ENCODE measurements at regions not wholly inside any gene's neighbourhood (a gene's known extent, or its start where the extent isn't known, plus 50 kb on each side); places are given as distances from the start of the nearest gene placed in this dataset.

DNA sequence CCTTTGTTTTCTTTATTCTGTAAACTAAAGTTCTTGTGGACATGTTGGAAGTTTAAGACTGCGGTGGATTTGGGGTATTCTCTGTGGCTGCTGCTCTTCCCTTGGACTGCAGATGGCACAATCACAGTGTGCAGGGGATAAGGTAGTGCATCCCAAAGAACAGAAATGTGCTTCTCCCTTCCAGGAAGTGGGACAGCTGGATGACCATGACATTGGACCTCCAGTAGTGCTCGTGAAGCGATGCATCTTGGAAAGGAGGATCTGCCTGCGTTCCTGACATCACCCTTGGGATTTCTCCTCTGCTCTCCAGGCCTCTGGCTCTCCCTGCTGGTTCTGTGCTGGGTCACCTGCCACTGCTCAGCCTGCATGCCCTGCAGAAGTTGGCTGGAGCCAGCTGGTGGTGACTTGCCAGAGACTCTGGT is 109.9 kb downstream of the SLC4A3 start:
- DNase-seq (ENCODE audit: low spot score) = no peak
- TF ChIP-seq, protein P1, sequence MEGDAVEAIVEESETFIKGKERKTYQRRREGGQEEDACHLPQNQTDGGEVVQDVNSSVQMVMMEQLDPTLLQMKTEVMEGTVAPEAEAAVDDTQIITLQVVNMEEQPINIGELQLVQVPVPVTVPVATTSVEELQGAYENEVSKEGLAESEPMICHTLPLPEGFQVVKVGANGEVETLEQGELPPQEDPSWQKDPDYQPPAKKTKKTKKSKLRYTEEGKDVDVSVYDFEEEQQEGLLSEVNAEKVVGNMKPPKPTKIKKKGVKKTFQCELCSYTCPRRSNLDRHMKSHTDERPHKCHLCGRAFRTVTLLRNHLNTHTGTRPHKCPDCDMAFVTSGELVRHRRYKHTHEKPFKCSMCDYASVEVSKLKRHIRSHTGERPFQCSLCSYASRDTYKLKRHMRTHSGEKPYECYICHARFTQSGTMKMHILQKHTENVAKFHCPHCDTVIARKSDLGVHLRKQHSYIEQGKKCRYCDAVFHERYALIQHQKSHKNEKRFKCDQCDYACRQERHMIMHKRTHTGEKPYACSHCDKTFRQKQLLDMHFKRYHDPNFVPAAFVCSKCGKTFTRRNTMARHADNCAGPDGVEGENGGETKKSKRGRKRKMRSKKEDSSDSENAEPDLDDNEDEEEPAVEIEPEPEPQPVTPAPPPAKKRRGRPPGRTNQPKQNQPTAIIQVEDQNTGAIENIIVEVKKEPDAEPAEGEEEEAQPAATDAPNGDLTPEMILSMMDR (IDR thresholded peaks at IDR 0.05) = no peak
- Histone ChIP-seq H3K27ac (no peak overlapping the region), H3K4me3 (no peak overlapping the region)

DNA sequence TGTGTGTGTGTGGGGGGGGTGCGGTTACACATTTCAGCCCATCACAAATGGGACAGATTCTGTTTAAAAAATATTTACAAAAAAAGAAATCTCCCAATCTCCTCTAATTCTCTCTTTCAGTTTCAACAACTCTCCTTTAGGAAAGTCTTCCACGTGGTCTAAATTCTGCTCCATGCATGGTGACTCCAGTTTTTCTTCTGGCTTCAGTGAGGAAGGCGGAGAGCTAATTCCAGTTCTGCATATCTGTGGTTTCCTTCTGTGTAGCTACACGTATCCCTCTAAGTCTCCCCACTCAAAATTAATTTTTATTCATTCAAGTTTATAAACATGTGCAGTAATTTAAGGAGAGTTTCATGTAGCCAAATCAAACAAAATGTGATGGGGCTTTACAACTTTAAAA is 111.6 kb downstream of the SLC4A3 start:
- DNase-seq (ENCODE audit: low spot score) = no peak

DNA sequence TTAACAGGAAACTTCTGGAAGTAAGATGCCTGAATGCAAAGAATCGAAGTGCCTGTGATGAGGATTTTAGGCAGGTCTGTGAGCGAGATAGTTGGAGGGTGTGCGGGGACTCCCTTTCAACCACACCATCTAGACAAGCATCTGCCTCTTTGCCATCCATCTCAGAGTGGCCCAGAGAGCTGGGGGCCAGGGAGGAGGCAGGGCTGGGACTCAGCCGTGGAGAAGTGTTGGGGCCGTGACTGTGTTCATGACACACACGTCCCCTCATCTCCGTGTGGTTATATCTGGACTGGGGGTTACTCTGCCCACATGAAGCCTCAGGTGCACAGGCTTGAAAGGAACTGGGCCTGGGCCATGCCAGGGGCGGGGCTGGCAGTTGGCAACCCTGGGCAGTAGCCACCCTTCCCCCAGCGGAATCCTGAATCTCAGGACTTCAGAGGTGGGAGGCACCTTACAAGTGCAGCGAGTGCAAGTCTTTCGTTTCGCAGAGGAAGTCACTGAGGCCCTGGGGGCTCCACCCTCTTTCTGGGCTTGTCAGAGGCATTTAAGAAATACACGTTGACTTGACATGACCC is 112.5 kb downstream of the SLC4A3 start:
- Histone ChIP-seq H3K4me3 (no peak overlapping the region), H3K27ac (no peak overlapping the region)
- TF ChIP-seq, protein P1 (IDR thresholded peaks at IDR 0.05) = no peak
- DNase-seq (ENCODE audit: low spot score) = no peak

More for the DNA sequence above, 111.6 kb downstream of the SLC4A3 start:
- Histone ChIP-seq H3K4me3 (no peak overlapping the region), H3K27ac (no peak overlapping the region)
- TF ChIP-seq, protein P1 (IDR thresholded peaks at IDR 0.05) = no peak

DNA sequence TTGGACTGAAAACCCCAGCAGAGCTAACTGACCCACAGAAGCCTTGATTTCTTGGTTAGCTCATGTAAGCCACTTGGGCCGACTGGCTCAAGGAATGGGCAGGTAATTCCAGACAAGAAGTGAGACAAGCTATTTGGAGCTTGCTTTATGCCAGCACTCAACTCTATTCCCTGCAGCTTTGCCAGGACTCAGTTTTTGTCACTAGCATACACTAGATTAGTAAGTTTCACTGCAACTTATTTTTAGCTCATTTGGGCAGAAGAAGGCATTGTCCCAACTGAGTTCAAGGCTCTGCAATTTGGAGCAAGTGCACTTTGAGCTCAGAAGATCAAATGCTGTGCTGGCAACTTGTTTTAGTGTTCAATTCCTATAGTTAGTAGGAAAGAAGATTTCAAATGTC is 116.1 kb downstream of the SLC4A3 start:
- TF ChIP-seq, protein P1 (IDR thresholded peaks at IDR 0.05) = no peak
- no peak overlapping the region for H3K27ac ChIP-seq
- DNase-seq (ENCODE audit: low spot score) = no peak
- H3K4me3 ChIP-seq = no peak overlapping the region

DNA sequence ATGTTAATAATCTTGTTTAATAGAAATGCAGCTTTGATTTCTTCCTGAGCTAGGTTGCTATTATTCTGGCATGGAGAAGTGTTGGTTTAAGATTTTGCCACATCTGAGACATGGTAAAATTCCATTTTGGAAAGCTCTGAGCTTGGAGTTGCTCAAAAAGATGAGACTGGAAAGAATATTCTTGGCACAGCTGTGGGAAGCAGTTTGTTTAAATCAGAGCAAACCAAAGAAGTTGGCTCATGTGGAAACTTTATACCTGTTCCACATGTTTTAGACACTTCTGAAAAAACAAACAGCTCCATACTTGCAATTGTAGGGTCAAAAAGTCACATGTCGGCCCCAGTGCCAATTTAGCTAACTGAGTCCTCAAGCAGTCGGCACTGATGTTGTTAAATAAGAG is 116.6 kb downstream of the SLC4A3 start:
- H3K4me3 ChIP-seq = no peak overlapping the region
- no peak for DNase-seq (ENCODE audit: low spot score)
- TF ChIP-seq, protein P1 (IDR thresholded peaks at IDR 0.05) = no peak
- H3K27ac ChIP-seq = no peak overlapping the region

DNA sequence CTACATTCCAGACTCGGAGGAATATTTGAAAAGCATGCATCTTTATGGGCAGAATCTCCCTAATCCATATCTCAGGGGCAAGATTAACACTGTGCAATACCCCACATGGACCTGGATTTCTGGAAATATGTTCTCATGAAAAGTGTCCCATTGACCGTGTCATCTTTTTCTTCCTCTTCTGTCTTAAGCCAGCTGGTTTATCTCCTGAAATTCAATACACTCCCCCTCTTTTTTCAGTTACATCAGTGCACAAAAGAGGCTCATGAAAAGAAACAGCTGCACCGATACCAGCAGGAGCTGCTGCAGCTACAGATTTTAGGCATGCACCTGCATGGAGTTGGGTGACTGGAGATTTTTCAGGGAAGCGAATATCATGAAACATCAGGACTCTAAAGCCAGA is 117.2 kb downstream of the SLC4A3 start:
- H3K4me3 ChIP-seq = no peak overlapping the region
- TF ChIP-seq, protein P1 (IDR thresholded peaks at IDR 0.05) = no peak
- DNase-seq (ENCODE audit: low spot score) = no peak
- H3K27ac ChIP-seq = no peak overlapping the region

DNA sequence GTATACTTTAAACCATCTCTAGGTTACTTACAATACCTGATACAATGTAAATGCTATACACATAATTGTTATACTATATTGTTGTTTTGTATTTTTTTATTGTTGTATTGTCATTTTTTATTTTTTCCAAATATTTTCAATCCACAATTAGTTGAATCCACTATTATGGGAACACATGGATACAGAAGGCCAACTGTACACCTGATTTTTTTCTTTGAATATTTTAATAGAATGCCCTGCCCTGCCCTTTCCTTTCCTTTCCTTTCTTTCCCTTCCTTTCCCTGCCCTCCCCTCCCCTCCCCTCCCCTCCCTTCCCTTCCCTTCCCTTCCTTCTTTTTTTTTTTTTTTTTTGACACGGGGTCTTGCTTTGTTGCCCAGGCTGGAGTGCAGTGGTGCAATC is 120.2 kb downstream of the SLC4A3 start:
- Histone ChIP-seq H3K27ac (no peak overlapping the region), H3K4me3 (no peak overlapping the region)
- TF ChIP-seq, protein P1 (IDR thresholded peaks at IDR 0.05) = no peak
- DNase-seq (ENCODE audit: low spot score) = no peak
